Hepatocyte (in vitro differentiated cells): ENCODE measurements at regions not wholly inside any gene's neighbourhood (a gene's known extent, or its start where the extent isn't known, plus 50 kb on each side); places are given as distances from the start of the nearest gene placed in this dataset.

Experiments
- DNase-seq: peaks from one replicate; pipeline ENCODE4 v3.0.0-alpha.2; 2016; ENCODE audit warnings: low spot score
- H2AFZ ChIP-seq: fragments of 200-600 bp; sonication (generic); 2 replicates; pipeline ENCODE4 v1.6.0; 2016; ENCODE audit warnings: antibody characterized with exemption, mild to moderate bottlenecking
- H3K27ac ChIP-seq: fragments of 200-600 bp; sonication (generic); 2 replicates; pipeline ENCODE4 v1.5.1; 2016; ENCODE audit warnings: mild to moderate bottlenecking
- H3K27me3 ChIP-seq: fragments of 200-600 bp; sonication (generic); 2 replicates; pipeline ENCODE4 v1.6.1; 2016
- H3K36me3 ChIP-seq: fragments of 200-600 bp; sonication (generic); replicated peaks from 2 replicates; pipeline ENCODE4 v1.5.1; 2016; ENCODE audit warnings: low read depth; ENCODE audit not compliant: insufficient read depth
- H3K4me1 ChIP-seq: fragments of 200-600 bp; sonication (generic); 2 replicates; pipeline ENCODE4 v1.5.1; 2016; ENCODE audit warnings: mild to moderate bottlenecking, moderate library complexity; ENCODE audit not compliant: insufficient read depth
- H3K4me2 ChIP-seq: fragments of 200-600 bp; sonication (generic); 2 replicates; pipeline ENCODE4 v1.6.0; 2016
- H3K4me3 ChIP-seq: fragments of 200-600 bp; sonication (generic); 2 replicates; pipeline ENCODE4 v1.5.1; 2016; ENCODE audit warnings: mild to moderate bottlenecking
- H3K79me2 ChIP-seq: fragments of 200-600 bp; sonication (generic); 2 replicates; pipeline ENCODE4 v1.6.0; 2017; ENCODE audit warnings: mild to moderate bottlenecking
- H3K9me2 ChIP-seq: fragments of 200-600 bp; sonication (generic); replicated peaks from 2 replicates; pipeline ENCODE4 v1.6.0; 2017; ENCODE audit warnings: mild to moderate bottlenecking; ENCODE audit not compliant: insufficient read depth
- H3K9me3 ChIP-seq: fragments of 200-600 bp; sonication (generic); 2 replicates; pipeline ENCODE4 v1.5.1; 2016; ENCODE audit warnings: low read depth, mild to moderate bottlenecking
- H4K20me1 ChIP-seq: fragments of 200-600 bp; sonication (generic); 2 replicates; pipeline ENCODE4 v1.6.0; 2016; ENCODE audit warnings: mild to moderate bottlenecking; ENCODE audit not compliant: insufficient read depth, poor library complexity, severe bottlenecking
- EZH2 ChIP-seq: fragments of 200-600 bp; sonication (generic); IDR thresholded peaks from 2 replicates; pipeline ENCODE4 v1.6.1; 2016; ENCODE audit warnings: antibody characterized with exemption, mild to moderate bottlenecking, borderline replicate concordance
- EZH2phosphoT487 ChIP-seq: fragments of 200-600 bp; sonication (generic); IDR thresholded peaks from one replicate; pipeline ENCODE4 v1.6.1; 2018; ENCODE audit warnings: antibody characterized with exemption, mild to moderate bottlenecking, low read depth, moderate library complexity; ENCODE audit not compliant: unreplicated experiment, severe bottlenecking
- WGBS: methylation state at CpG from one replicate; pipeline ENCODE4 v1.1.6; 2016; ENCODE audit warnings: low lambda C conversion rate; ENCODE audit errors: missing lambda C conversion rate; 5-methylcytosine and 5-hydroxymethylcytosine counted together
- TF ChIP-seq, protein P1 (sequence below): fragments of 200-600 bp; sonication (generic); IDR thresholded peaks from 2 replicates; pipeline ENCODE4 v1.5.1; 2016; ENCODE audit warnings: antibody characterized with exemption, mild to moderate bottlenecking; ENCODE audit not compliant: poor library complexity

- Histone ChIP-seq H3K4me2 (no peak overlapping the region), H3K9me3 (no peaks in the 10 kb centered on the region), H3K79me2 (no peaks in the 10 kb centered on the region), H3K4me1 (no peaks in the 10 kb centered on the region), H4K20me1 (no peaks in the 10 kb centered on the region), H3K27ac (no peak overlapping the region), H2AFZ (no peak overlapping the region), H3K4me3 (no peak overlapping the region), H3K9me2 (no peaks in the 10 kb centered on the region), H3K27me3 (no peaks in the 10 kb centered on the region), H3K36me3 (no peaks in the 10 kb centered on the region)
- WGBS, result 90% methylated on average over 5 of the region's 5 CpGs
- no peak for TF ChIP-seq EZH2phosphoT487
- TF ChIP-seq, protein P1, sequence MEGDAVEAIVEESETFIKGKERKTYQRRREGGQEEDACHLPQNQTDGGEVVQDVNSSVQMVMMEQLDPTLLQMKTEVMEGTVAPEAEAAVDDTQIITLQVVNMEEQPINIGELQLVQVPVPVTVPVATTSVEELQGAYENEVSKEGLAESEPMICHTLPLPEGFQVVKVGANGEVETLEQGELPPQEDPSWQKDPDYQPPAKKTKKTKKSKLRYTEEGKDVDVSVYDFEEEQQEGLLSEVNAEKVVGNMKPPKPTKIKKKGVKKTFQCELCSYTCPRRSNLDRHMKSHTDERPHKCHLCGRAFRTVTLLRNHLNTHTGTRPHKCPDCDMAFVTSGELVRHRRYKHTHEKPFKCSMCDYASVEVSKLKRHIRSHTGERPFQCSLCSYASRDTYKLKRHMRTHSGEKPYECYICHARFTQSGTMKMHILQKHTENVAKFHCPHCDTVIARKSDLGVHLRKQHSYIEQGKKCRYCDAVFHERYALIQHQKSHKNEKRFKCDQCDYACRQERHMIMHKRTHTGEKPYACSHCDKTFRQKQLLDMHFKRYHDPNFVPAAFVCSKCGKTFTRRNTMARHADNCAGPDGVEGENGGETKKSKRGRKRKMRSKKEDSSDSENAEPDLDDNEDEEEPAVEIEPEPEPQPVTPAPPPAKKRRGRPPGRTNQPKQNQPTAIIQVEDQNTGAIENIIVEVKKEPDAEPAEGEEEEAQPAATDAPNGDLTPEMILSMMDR, result no peak
- TF ChIP-seq EZH2, result no peak
- no peak for DNase-seq
These were observed 387.5 kb upstream of the PPP1R2C start for GRCh38 chrX:43165343-43165920.

DNA sequence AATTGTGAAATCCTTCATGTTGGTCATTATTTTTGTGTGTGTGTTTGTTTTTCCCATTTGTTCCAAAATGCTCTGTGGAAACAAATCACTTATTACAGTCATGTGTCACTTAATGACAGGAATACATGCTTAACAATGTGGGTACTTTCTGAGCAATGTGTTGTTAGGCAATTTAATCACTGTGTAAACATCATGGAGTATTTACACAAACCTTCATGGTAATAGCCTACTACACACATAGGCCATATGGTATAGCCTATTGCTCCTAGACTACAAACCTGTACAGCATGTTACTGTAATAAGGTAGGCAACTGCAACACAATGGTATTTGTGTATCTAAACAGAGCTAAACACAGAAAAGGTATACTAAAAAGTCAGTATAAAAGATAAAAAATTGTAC lies 388.9 kb upstream of the PPP1R2C start:
- Histone ChIP-seq H3K4me1 (no peaks in the 10 kb centered on the region), H3K27me3 (no peaks in the 10 kb centered on the region), H3K4me2 (no peak overlapping the region), H3K9me2 (no peaks in the 10 kb centered on the region), H3K36me3 (no peaks in the 10 kb centered on the region), H3K4me3 (no peak overlapping the region), H4K20me1 (no peaks in the 10 kb centered on the region), H3K79me2 (no peaks in the 10 kb centered on the region), H3K9me3 (no peaks in the 10 kb centered on the region), H3K27ac (no peak overlapping the region), H2AFZ (no peak overlapping the region)
- peak; percentile 8 for DNase-seq
- no peak for TF ChIP-seq EZH2phosphoT487
- TF ChIP-seq, protein P1, result no peak
- TF ChIP-seq EZH2, result no peak

GRCh38 chrX:43175434-43175833 lies 397.5 kb upstream of the PPP1R2C start:
- 77% methylated on average over 2 of the region's 2 CpGs for WGBS
- H2AFZ ChIP-seq, result no peak overlapping the region
- H3K4me2 ChIP-seq, result no peak overlapping the region
- H3K4me3 ChIP-seq, result no peak overlapping the region
- H3K9me3 ChIP-seq, result no peaks in the 10 kb centered on the region
- TF ChIP-seq EZH2 (no peak), EZH2phosphoT487 (no peak)
- TF ChIP-seq, protein P1, result no peak
- no peaks in the 10 kb centered on the region for H3K9me2 ChIP-seq
- DNase-seq, result no peak
- H3K36me3 ChIP-seq, result no peaks in the 10 kb centered on the region
- H3K27me3 ChIP-seq, result no peaks in the 10 kb centered on the region
- no peaks in the 10 kb centered on the region for H4K20me1 ChIP-seq
- no peak overlapping the region for H3K27ac ChIP-seq
- no peaks in the 10 kb centered on the region for H3K4me1 ChIP-seq
- H3K79me2 ChIP-seq, result no peaks in the 10 kb centered on the region

DNA sequence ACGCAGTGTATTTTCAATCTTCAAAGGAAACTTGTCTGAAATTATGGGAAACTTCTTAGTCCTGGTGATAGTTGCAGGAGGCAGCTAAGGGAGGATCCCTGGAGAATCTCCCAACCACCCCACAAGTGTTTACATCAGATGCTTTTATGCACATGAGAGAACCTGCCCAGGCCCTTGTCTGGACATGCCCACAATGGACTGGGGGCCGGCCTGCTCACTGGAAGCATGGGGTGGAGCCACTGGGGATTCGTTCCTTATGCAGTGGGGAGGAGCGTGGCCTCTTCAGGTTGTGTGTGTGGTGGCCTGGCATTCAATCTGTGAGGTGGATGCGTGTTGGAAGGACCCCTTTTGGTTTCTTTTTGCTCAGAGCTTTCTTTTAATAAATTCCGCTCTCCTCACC lies 398.7 kb upstream of the PPP1R2C start:
- H3K4me3 ChIP-seq, result no peak overlapping the region
- H3K27me3 ChIP-seq, result no peaks in the 10 kb centered on the region
- H3K4me1 ChIP-seq, result no peaks in the 10 kb centered on the region
- no peak overlapping the region for H2AFZ ChIP-seq
- no peak overlapping the region for H3K4me2 ChIP-seq
- no peaks in the 10 kb centered on the region for H3K9me2 ChIP-seq
- H3K36me3 ChIP-seq, result no peaks in the 10 kb centered on the region
- H3K9me3 ChIP-seq, result no peaks in the 10 kb centered on the region
- H4K20me1 ChIP-seq, result no peaks in the 10 kb centered on the region
- DNase-seq, result no peak
- H3K79me2 ChIP-seq, result no peaks in the 10 kb centered on the region
- H3K27ac ChIP-seq, result no peak overlapping the region
- WGBS, result 98% methylated on average over 6 of the region's 6 CpGs
- TF ChIP-seq EZH2 (no peak), EZH2phosphoT487 (no peak)
- TF ChIP-seq, protein P1, result no peak
